OCI-LY3 (cell line): ENCODE measurements at regions not wholly inside any gene's neighbourhood (a gene's known extent, or its start where the extent isn't known, plus 50 kb on each side); places are given as distances from the start of the nearest gene placed in this dataset.

ENCODE experiments used
- H2AFZ ChIP-seq: fragments of 200-600, 300-600 bp; shearing (Covaris generic); 2 replicates; pipeline ENCODE4 v1.6.0; 2014; ENCODE audit warnings: antibody characterized with exemption, low read depth, low read length
- H3K27ac ChIP-seq: fragments of 200-600, 300-600 bp; sonication (generic); 2 replicates; pipeline ENCODE4 v1.5.1; 2014; ENCODE audit warnings: mild to moderate bottlenecking, low read length, moderate library complexity, mixed read lengths
- H3K27me3 ChIP-seq: fragments of 200-600, 300-600 bp; sonication (generic); 2 replicates; pipeline ENCODE4 v1.6.1; 2014; ENCODE audit warnings: low read depth, low read length, mixed read lengths
- H3K36me3 ChIP-seq: fragments of 200-600, 300-600 bp; sonication (generic); replicated peaks from 2 replicates; pipeline ENCODE3; 2014; ENCODE audit warnings: low read depth, low read length, mixed read lengths
- H3K4me1 ChIP-seq: fragments of 300-600, 200-600 bp; sonication (generic); 2 replicates; pipeline ENCODE4 v1.6.1; 2014; ENCODE audit warnings: low read length, mixed read lengths
- H3K4me2 ChIP-seq: fragments of 200-600, 300-600 bp; sonication (generic); 2 replicates; pipeline ENCODE4 v1.6.1; 2014; ENCODE audit warnings: low read length, mixed read lengths
- H3K4me3 ChIP-seq: fragments of 300-600, 200-600 bp; sonication (generic); 2 replicates; pipeline ENCODE4 v1.5.1; 2014; ENCODE audit warnings: antibody characterized with exemption, mild to moderate bottlenecking, low read length, moderate library complexity
- H3K79me2 ChIP-seq: fragments of 300-600, 200-600 bp; shearing (Covaris generic); 2 replicates; pipeline ENCODE4 v1.6.1; 2014; ENCODE audit warnings: mild to moderate bottlenecking, low read length, mixed read lengths
- H3K9ac ChIP-seq: fragments of 300-600, 200-600 bp; shearing (Covaris generic); 2 replicates; pipeline ENCODE4 v1.6.0; 2014; ENCODE audit warnings: mild to moderate bottlenecking, low read length, moderate library complexity
- H3K9me3 ChIP-seq: fragments of 200-600, 300-600 bp; shearing (Covaris generic); 2 replicates; pipeline ENCODE4 v1.6.1; 2014; ENCODE audit warnings: low read length, mixed read lengths; ENCODE audit not compliant: insufficient read depth
- H4K20me1 ChIP-seq: fragments of 200-600, 300-600 bp; sonication (generic); 2 replicates; pipeline ENCODE4 v1.6.1; 2016; ENCODE audit warnings: low read length, mixed read lengths; ENCODE audit not compliant: insufficient read depth
- EZH2phosphoT487 ChIP-seq: fragments of 200-600 bp; shearing (Covaris generic); IDR thresholded peaks from 2 replicates; pipeline ENCODE4 v1.6.1; 2018; ENCODE audit warnings: antibody characterized with exemption, mixed run types, low read depth
- TF ChIP-seq, protein P1 (sequence below): fragments of 200-600, 300-600 bp; sonication (generic); IDR thresholded peaks from 2 replicates; pipeline ENCODE4 v1.5.1; 2014; ENCODE audit warnings: antibody characterized with exemption, low read length, low read depth

GRCh38 chr5:121024416-121025311, 560.6 kb downstream of the PRR16 start:
- H3K9me3 ChIP-seq: no peaks in the 10 kb centered on the region
- TF ChIP-seq, protein P1, sequence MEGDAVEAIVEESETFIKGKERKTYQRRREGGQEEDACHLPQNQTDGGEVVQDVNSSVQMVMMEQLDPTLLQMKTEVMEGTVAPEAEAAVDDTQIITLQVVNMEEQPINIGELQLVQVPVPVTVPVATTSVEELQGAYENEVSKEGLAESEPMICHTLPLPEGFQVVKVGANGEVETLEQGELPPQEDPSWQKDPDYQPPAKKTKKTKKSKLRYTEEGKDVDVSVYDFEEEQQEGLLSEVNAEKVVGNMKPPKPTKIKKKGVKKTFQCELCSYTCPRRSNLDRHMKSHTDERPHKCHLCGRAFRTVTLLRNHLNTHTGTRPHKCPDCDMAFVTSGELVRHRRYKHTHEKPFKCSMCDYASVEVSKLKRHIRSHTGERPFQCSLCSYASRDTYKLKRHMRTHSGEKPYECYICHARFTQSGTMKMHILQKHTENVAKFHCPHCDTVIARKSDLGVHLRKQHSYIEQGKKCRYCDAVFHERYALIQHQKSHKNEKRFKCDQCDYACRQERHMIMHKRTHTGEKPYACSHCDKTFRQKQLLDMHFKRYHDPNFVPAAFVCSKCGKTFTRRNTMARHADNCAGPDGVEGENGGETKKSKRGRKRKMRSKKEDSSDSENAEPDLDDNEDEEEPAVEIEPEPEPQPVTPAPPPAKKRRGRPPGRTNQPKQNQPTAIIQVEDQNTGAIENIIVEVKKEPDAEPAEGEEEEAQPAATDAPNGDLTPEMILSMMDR: no peak
- TF ChIP-seq EZH2phosphoT487: no peak

DNA sequence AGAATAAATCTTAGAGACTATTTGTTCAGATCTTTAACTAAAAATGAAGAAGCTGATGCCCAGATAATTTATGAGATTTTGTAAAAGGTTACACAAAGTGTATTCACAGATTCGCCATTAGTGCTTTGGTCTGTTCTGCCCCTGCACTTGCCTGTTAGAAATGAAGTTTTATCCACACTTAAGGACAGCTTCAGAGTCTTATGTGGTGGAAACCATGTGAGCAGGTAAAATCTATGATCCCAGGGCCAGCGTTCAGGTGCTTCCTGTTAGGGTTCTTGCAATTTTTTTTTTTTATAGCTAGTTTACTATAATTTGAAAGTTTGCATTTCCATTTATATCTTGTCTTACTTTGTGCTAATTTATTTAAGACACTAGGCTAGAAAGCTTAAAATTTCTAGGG, 561.6 kb downstream of the PRR16 start:
- Histone ChIP-seq H3K27ac (no peak overlapping the region), H4K20me1 (no peaks in the 10 kb centered on the region), H3K79me2 (no peaks in the 10 kb centered on the region), H3K4me1 (peaks cover 3% of the 10 kb centered on the region; the same call in 1 of the 2 replicates), H3K4me2 (no peak overlapping the region), H3K27me3 (no peaks in the 10 kb centered on the region), H2AFZ (no peak overlapping the region), H3K36me3 (no peaks in the 10 kb centered on the region), H3K9ac (no peak overlapping the region), H3K9me3 (no peaks in the 10 kb centered on the region), H3K4me3 (no peak overlapping the region)
- TF ChIP-seq, protein P1: no peak
- no peak for TF ChIP-seq EZH2phosphoT487

More at GRCh38 chr5:121024416-121025311, 560.6 kb downstream of the PRR16 start:
- Histone ChIP-seq H3K4me3 (no peak overlapping the region), H3K4me1 (peaks cover 3% of the 10 kb centered on the region; the same call in 1 of the 2 replicates), H2AFZ (no peak overlapping the region), H3K27ac (no peak overlapping the region), H3K36me3 (no peaks in the 10 kb centered on the region), H3K4me2 (no peak overlapping the region), H3K27me3 (no peaks in the 10 kb centered on the region), H3K79me2 (no peaks in the 10 kb centered on the region), H4K20me1 (no peaks in the 10 kb centered on the region), H3K9ac (no peak overlapping the region)

- Histone ChIP-seq H4K20me1 (no peaks in the 10 kb centered on the region), H3K9ac (no peak overlapping the region), H3K9me3 (no peaks in the 10 kb centered on the region), H3K27me3 (no peaks in the 10 kb centered on the region), H2AFZ (no peak overlapping the region), H3K27ac (no peak overlapping the region), H3K79me2 (no peaks in the 10 kb centered on the region), H3K4me2 (no peak overlapping the region), H3K4me1 (peaks cover 3% of the 10 kb centered on the region; the same call in 1 of the 2 replicates), H3K4me3 (no peak overlapping the region), H3K36me3 (no peaks in the 10 kb centered on the region)
- no peak for TF ChIP-seq EZH2phosphoT487
- TF ChIP-seq, protein P1: no peak
Measured at GRCh38 chr5:121027636-121028035, 563.5 kb downstream of the PRR16 start.

- Histone ChIP-seq H3K27me3 (no peaks in the 10 kb centered on the region), H3K9ac (no peak overlapping the region), H3K4me1 (peaks cover 3% of the 10 kb centered on the region; the same call in 1 of the 2 replicates), H3K79me2 (no peaks in the 10 kb centered on the region), H3K36me3 (no peaks in the 10 kb centered on the region), H3K4me3 (no peak overlapping the region), H3K9me3 (no peaks in the 10 kb centered on the region), H3K4me2 (no peak overlapping the region), H4K20me1 (no peaks in the 10 kb centered on the region), H2AFZ (no peak overlapping the region), H3K27ac (no peak overlapping the region)
- TF ChIP-seq, protein P1: no peak
- TF ChIP-seq EZH2phosphoT487: no peak
Measured at GRCh38 chr5:121029536-121030245, 565.6 kb downstream of the PRR16 start.
